HL-60 (cell line): ENCODE measurements at regions not wholly inside any gene's neighbourhood (a gene's known extent, or its start where the extent isn't known, plus 50 kb on each side); places are given as distances from the start of the nearest gene placed in this dataset.

Experiments
- DNase-seq, 2 experiments: peaks; one replicate each; pipeline ENCODE4 v3.0.0-alpha.2; 2010 to 2020; ENCODE audit warnings: low read depth in 1 of 2, low spot score in 1 of 2
- H3K27ac ChIP-seq: fragments of 250-450 bp; sonication (Bioruptor Pico); replicated peaks from 2 replicates; pipeline ENCODE4 v1.5.1; 2020; ENCODE audit warnings: mild to moderate bottlenecking, moderate library complexity
- H3K27me3 ChIP-seq: fragments of 250-450 bp; sonication (Bioruptor Pico); 2 replicates; pipeline ENCODE4 v1.5.1; 2021; ENCODE audit warnings: mild to moderate bottlenecking, moderate library complexity; ENCODE audit not compliant: insufficient read depth, poor library complexity, severe bottlenecking
- H3K4me3 ChIP-seq: replicated peaks from 2 replicates; pipeline ENCODE4 v1.5.1; 2011; ENCODE audit warnings: mild to moderate bottlenecking, control low read depth, low read length; ENCODE audit not compliant: insufficient read depth
- CTCF ChIP-seq: IDR thresholded peaks from one replicate; pipeline ENCODE4 v1.5.1; 2011; ENCODE audit warnings: low read length, control low read depth, inconsistent platforms; ENCODE audit not compliant: insufficient read depth
- GABPA ChIP-seq: IDR thresholded peaks from 2 replicates; pipeline ENCODE4 v1.6.1; 2012; ENCODE audit warnings: low read depth
- POLR2AphosphoS5 ChIP-seq: IDR thresholded peaks from 2 replicates; pipeline ENCODE4 v1.6.1; 2012; ENCODE audit warnings: low read depth
- REST ChIP-seq: IDR thresholded peaks from 2 replicates; pipeline ENCODE4 v1.6.1; 2012; ENCODE audit warnings: low read depth; ENCODE audit not compliant: insufficient replicate concordance
- SPI1 ChIP-seq: IDR thresholded peaks from 2 replicates; pipeline ENCODE4 v1.6.1; 2012; ENCODE audit warnings: low read depth, mild to moderate bottlenecking, borderline replicate concordance

- no peak overlapping the region for H3K27ac ChIP-seq
- DNase-seq, result no peak
- TF ChIP-seq GABPA (no peak), CTCF (no peak), POLR2AphosphoS5 (no peak), REST (no peak), SPI1 (no peak)
Observed at GRCh38 chr2:143852759-143853158, 667.2 kb downstream of the ZEB2 start.

GRCh38 chr2:143850084-143850483, 669.8 kb downstream of the ZEB2 start:
- Histone ChIP-seq H3K4me3 (no peak overlapping the region), H3K27me3 (no peaks in the 10 kb centered on the region), H3K27ac (no peak overlapping the region)
- no peak for DNase-seq
- TF ChIP-seq REST, result no peak
- TF ChIP-seq SPI1, result no peak
- TF ChIP-seq CTCF, result no peak

More at GRCh38 chr2:143852759-143853158, 667.2 kb downstream of the ZEB2 start:
- Histone ChIP-seq H3K4me3 (no peak overlapping the region), H3K27me3 (no peaks in the 10 kb centered on the region)

GRCh38 chr2:143847257-143847656, 672.7 kb downstream of the ZEB2 start:
- TF ChIP-seq CTCF, result no peak
- TF ChIP-seq POLR2AphosphoS5, result no peak
- no peak for TF ChIP-seq GABPA
- TF ChIP-seq REST, result no peak
- TF ChIP-seq SPI1, result no peak
- DNase-seq, result no peak
- H3K27me3 ChIP-seq, result no peaks in the 10 kb centered on the region
- no peak overlapping the region for H3K27ac ChIP-seq
- no peak overlapping the region for H3K4me3 ChIP-seq
